GM23338 (cell line): ENCODE measurements at regions not wholly inside any gene's neighbourhood (a gene's known extent, or its start where the extent isn't known, plus 50 kb on each side); places are given as distances from the start of the nearest gene placed in this dataset.

Experiments
- ATAC-seq: fragments of 200-7000 bp; cut with Tn5 transposase; 3 replicates; pipeline ENCODE4 v1.9.1; 2020
- DNase-seq: peaks from one replicate; pipeline ENCODE4 v3.0.0-alpha.2; 2015; ENCODE audit warnings: low spot score
- H2AFZ ChIP-seq: fragments of 200-600 bp; sonication (generic); 2 replicates; pipeline ENCODE4 v1.8.0; 2016; ENCODE audit warnings: antibody characterized with exemption, mild to moderate bottlenecking, moderate library complexity
- H3F3A ChIP-seq: fragments of 200-600 bp; sonication (generic); replicated peaks from 2 replicates; pipeline ENCODE4 v1.8.0; 2017; ENCODE audit warnings: antibody characterized with exemption, mixed run types, low read depth
- H3K27ac ChIP-seq: fragments of 200-600 bp; sonication (generic); 2 replicates; pipeline ENCODE4 v1.6.1; 2016; ENCODE audit warnings: low read depth
- H3K27me3 ChIP-seq: fragments of 200-600 bp; sonication (generic); 2 replicates; pipeline ENCODE4 v1.8.0; 2016; ENCODE audit warnings: mild to moderate bottlenecking, mixed run types, moderate library complexity; ENCODE audit not compliant: insufficient read depth
- H3K36me3 ChIP-seq: fragments of 200-600 bp; sonication (generic); 2 replicates; pipeline ENCODE4 v1.8.0; 2016; ENCODE audit warnings: mild to moderate bottlenecking; ENCODE audit not compliant: insufficient read depth
- H3K4me1 ChIP-seq: fragments of 200-600 bp; sonication (generic); 2 replicates; pipeline ENCODE4 v1.8.0; 2016; ENCODE audit warnings: mild to moderate bottlenecking, moderate library complexity; ENCODE audit not compliant: insufficient read depth
- H3K4me2 ChIP-seq: fragments of 200-600 bp; sonication (generic); 2 replicates; pipeline ENCODE4 v1.7.1; 2017; ENCODE audit warnings: mixed run types
- H3K4me3 ChIP-seq: fragments of 200-600 bp; sonication (generic); 2 replicates; pipeline ENCODE4 v1.6.1; 2016; ENCODE audit warnings: mixed run types
- H3K79me2 ChIP-seq: fragments of 200-600 bp; sonication (generic); replicated peaks from 2 replicates; pipeline ENCODE4 v1.8.0; 2017; ENCODE audit warnings: mild to moderate bottlenecking; ENCODE audit not compliant: insufficient read depth
- H3K9me2 ChIP-seq: fragments of 200-600 bp; sonication (generic); 2 replicates; pipeline ENCODE4 v1.8.0; 2017; ENCODE audit not compliant: insufficient read depth
- H4K20me1 ChIP-seq: fragments of 200-600 bp; sonication (generic); replicated peaks from 2 replicates; pipeline ENCODE4 v1.8.0; 2017; ENCODE audit warnings: mild to moderate bottlenecking; ENCODE audit not compliant: insufficient read depth
- H3K27ac Mint-ChIP-seq: 2 replicates; pipeline ENCODE4 v1.8.0; 2020; ENCODE audit warnings: inconsistent platforms, mild to moderate bottlenecking, moderate library complexity, mixed read lengths
- H3K27me3 Mint-ChIP-seq: 3 replicates; pipeline ENCODE4 v1.8.0; 2022; ENCODE audit warnings: low read depth, mild to moderate bottlenecking, moderate library complexity, mixed read lengths, inconsistent platforms; ENCODE audit not compliant: insufficient read depth, poor library complexity
- H3K36me3 Mint-ChIP-seq: 3 replicates; pipeline ENCODE4 v1.8.0; 2021; ENCODE audit warnings: low read depth, mild to moderate bottlenecking, inconsistent platforms, moderate library complexity, mixed read lengths
- H3K4me1 Mint-ChIP-seq: 3 replicates; pipeline ENCODE4 v1.8.0; 2020; ENCODE audit warnings: mild to moderate bottlenecking, inconsistent platforms, mixed read lengths
- H3K4me3 Mint-ChIP-seq: 3 replicates; pipeline ENCODE4 v1.8.0; 2021; ENCODE audit warnings: moderate library complexity, mild to moderate bottlenecking, inconsistent platforms, mixed read lengths
- H3K9me3 Mint-ChIP-seq: 3 replicates; pipeline ENCODE4 v1.8.0; 2020; ENCODE audit warnings: moderate library complexity, mild to moderate bottlenecking, inconsistent platforms, mixed read lengths
- CREB1 ChIP-seq: fragments of 250-450 bp; sonication (Bioruptor Pico); IDR thresholded peaks from 2 replicates; pipeline ENCODE4 v1.5.0; 2020; ENCODE audit warnings: low read depth, mild to moderate bottlenecking, moderate library complexity
- CTCF ChIP-seq, 2 experiments: fragments of 200-600 bp in 1 of 2; sonication (generic) in 1 of 2; conservative IDR thresholded peaks; 2 replicates each; pipeline versions ENCODE4 v1.5.1 to v1.6.1; 2016 to 2017; ENCODE audit warnings: antibody characterized with exemption in 2 of 2, low read depth in 2 of 2, mild to moderate bottlenecking in 2 of 2, moderate library complexity in 1 of 2
- ETS1 ChIP-seq: IDR thresholded peaks from 2 replicates; pipeline ENCODE4 v1.6.1; 2016; ENCODE audit warnings: antibody characterized with exemption
- EZH2 ChIP-seq: fragments of 200-600 bp; sonication (generic); IDR thresholded peaks from one replicate; pipeline ENCODE4 v1.8.0; 2017; ENCODE audit warnings: antibody characterized with exemption, mild to moderate bottlenecking, low read depth; ENCODE audit not compliant: unreplicated experiment
- EZH2phosphoT487 ChIP-seq: fragments of 200-600 bp; sonication (generic); IDR thresholded peaks from one replicate; pipeline ENCODE4 v1.8.1; 2018; ENCODE audit warnings: antibody characterized with exemption; ENCODE audit not compliant: unreplicated experiment
- JUNB ChIP-seq: IDR thresholded peaks from one replicate; pipeline ENCODE4 v1.6.1; 2016; ENCODE audit warnings: antibody characterized with exemption; ENCODE audit not compliant: unreplicated experiment
- NANOG ChIP-seq: IDR thresholded peaks from 2 replicates; pipeline ENCODE4 v1.6.1; 2016; ENCODE audit warnings: antibody characterized with exemption, borderline replicate concordance
- POLR2AphosphoS5 ChIP-seq: IDR thresholded peaks from 2 replicates; pipeline ENCODE4 v1.6.1; 2016; ENCODE audit warnings: antibody characterized with exemption, low read depth
- REST ChIP-seq: IDR thresholded peaks from one replicate; pipeline ENCODE4 v1.6.1; 2018; ENCODE audit warnings: antibody characterized with exemption; ENCODE audit not compliant: unreplicated experiment
- STAT1 ChIP-seq: IDR thresholded peaks from one replicate; pipeline ENCODE4 v1.6.1; 2016; ENCODE audit warnings: antibody characterized with exemption; ENCODE audit not compliant: unreplicated experiment
- ZNF114 ChIP-seq: fragments of 250-450 bp; sonication (Bioruptor Pico); IDR thresholded peaks from 2 replicates; pipeline ENCODE4 v1.5.0; 2020; ENCODE audit warnings: mild to moderate bottlenecking, moderate library complexity
- ZNF331 ChIP-seq: fragments of 250-450 bp; sonication (Bioruptor Pico); IDR thresholded peaks from 2 replicates; pipeline ENCODE4 v1.5.0; 2020; ENCODE audit warnings: low read depth, mild to moderate bottlenecking, moderate library complexity
- ZNF462 ChIP-seq: fragments of 250-450 bp; sonication (Bioruptor Pico); IDR thresholded peaks from 2 replicates; pipeline ENCODE4 v1.5.0; 2020; ENCODE audit warnings: mild to moderate bottlenecking, moderate library complexity

- no peak overlapping the region for H3K4me2 ChIP-seq
- H3F3A ChIP-seq, result no peaks in the 10 kb centered on the region
- Mint-ChIP-seq H3K9me3 (peaks cover 5% of the 10 kb centered on the region; the same call in 2 of the 3 replicates), H3K4me3 (no peak overlapping the region), H3K4me1 (peaks cover 7% of the 10 kb centered on the region), H3K36me3 (peaks cover 5% of the 10 kb centered on the region; the same call in 1 of the 3 replicates), H3K27me3 (no peaks in the 10 kb centered on the region), H3K27ac (no peak overlapping the region)
- H3K9me2 ChIP-seq, result no peaks in the 10 kb centered on the region
- H2AFZ ChIP-seq, result 0 out of 2 replicates have a peak overlapping the region, but pooled peaks have one; percentile 12
- DNase-seq (no peak), ATAC-seq (no peak)
- no peaks in the 10 kb centered on the region for H3K36me3 ChIP-seq
- TF ChIP-seq CTCF (conservative IDR thresholded peaks at IDR 0.05; ENCODE audit: low read depth in 2 of 2), result no peak
- no peak for TF ChIP-seq EZH2
- no peak for TF ChIP-seq ZNF462 (CRISPR knock-in tag)
- TF ChIP-seq NANOG, result no peak
- TF ChIP-seq ZNF114, result no peak
- no peak for TF ChIP-seq EZH2phosphoT487
- no peak for TF ChIP-seq ZNF331
- TF ChIP-seq JUNB, result no peak
- no peak for TF ChIP-seq CREB1 (CRISPR knock-in tag)
- no peak for TF ChIP-seq REST
- TF ChIP-seq ETS1, result no peak
- no peak for TF ChIP-seq STAT1
- TF ChIP-seq POLR2AphosphoS5, result no peak
- no peaks in the 10 kb centered on the region for H4K20me1 ChIP-seq
- H3K27ac ChIP-seq, result no peak overlapping the region
- H3K4me3 ChIP-seq, result no peak overlapping the region
- no peaks in the 10 kb centered on the region for H3K79me2 ChIP-seq
- H3K27me3 ChIP-seq, result no peaks in the 10 kb centered on the region
- H3K4me1 ChIP-seq, result peaks cover 5% of the 10 kb centered on the region
Measured at GRCh38 chr1:105368446-105368845, 1618.7 kb downstream of the AMY1C start.
